A673 (cell line): ENCODE measurements at regions not wholly inside any gene's neighbourhood (a gene's known extent, or its start where the extent isn't known, plus 50 kb on each side); places are given as distances from the start of the nearest gene placed in this dataset.

Experiments used
- BruUV-seq: library from RNA; stranded (reverse); fragments of 400-500 nt; replicated peaks from 2 replicates; lab custom pipeline; 2021; lab: Mats Ljungman, UMichigan
- CTCF ChIA-PET: fragments of 300-600 bp; sonication (Branson Sonifier 250); formaldehyde crosslinking; loops from one replicate; lab custom pipeline; 2022; ENCODE audit warnings: antibody characterized with exemption; lab: Charles Lee
- POLR2A ChIA-PET: fragments of 300-600 bp; sonication (Branson Sonifier 250); formaldehyde crosslinking; loops from one replicate; lab custom pipeline; 2022; ENCODE audit warnings: antibody characterized with exemption; ENCODE audit not compliant: low non-redundant PET; lab: Charles Lee
- DNase-seq: peaks from one replicate; pipeline ENCODE4 v3.0.0-alpha.2; 2015; ENCODE audit warnings: low spot score
- H3K27ac ChIP-seq: fragments of 200-600 bp; sonication (generic); 2 replicates; pipeline ENCODE4 v1.5.1; 2016; ENCODE audit warnings: mixed run types, low read depth, mild to moderate bottlenecking, mixed read lengths, antibody characterized with exemption, low read length; ENCODE audit not compliant: poor library complexity, severe bottlenecking
- H3K27me3 ChIP-seq: fragments of 200-600 bp; sonication (generic); replicated peaks from 2 replicates; pipeline ENCODE4 v1.6.1; 2017; ENCODE audit warnings: mixed run types, low read depth, mild to moderate bottlenecking, mixed read lengths, antibody characterized with exemption, low read length; ENCODE audit not compliant: insufficient read depth, poor library complexity
- H3K36me3 ChIP-seq: fragments of 200-600 bp; sonication (generic); 2 replicates; pipeline ENCODE4 v1.6.1; 2016; ENCODE audit warnings: mixed run types, mild to moderate bottlenecking, mixed read lengths, antibody characterized with exemption, low read length; ENCODE audit not compliant: insufficient read depth, poor library complexity, severe bottlenecking
- H3K4me1 ChIP-seq: fragments of 200-600 bp; sonication (generic); 2 replicates; pipeline ENCODE4 v1.6.1; 2017; ENCODE audit warnings: mixed run types, mild to moderate bottlenecking, mixed read lengths, antibody characterized with exemption, low read length; ENCODE audit not compliant: insufficient read depth, poor library complexity, severe bottlenecking
- H3K4me3 ChIP-seq: fragments of 200-600 bp; sonication (generic); 2 replicates; pipeline ENCODE4 v1.5.1; 2016; ENCODE audit warnings: low read depth, mixed run types, mild to moderate bottlenecking, mixed read lengths, low read length; ENCODE audit not compliant: poor library complexity, severe bottlenecking
- H3K9me3 ChIP-seq: fragments of 200-600 bp; sonication (generic); 2 replicates; pipeline ENCODE4 v1.6.1; 2016; ENCODE audit warnings: mixed run types, low read depth, mild to moderate bottlenecking, mixed read lengths, antibody characterized with exemption, low read length; ENCODE audit not compliant: poor library complexity, severe bottlenecking
- EZH2 ChIP-seq: fragments of 200-600 bp; sonication (generic); IDR thresholded peaks from 2 replicates; pipeline ENCODE4 v1.6.1; 2017; ENCODE audit warnings: borderline replicate concordance, low read depth, mild to moderate bottlenecking, mixed read lengths, antibody characterized with exemption, low read length; ENCODE audit not compliant: poor library complexity, severe bottlenecking
- intact Hi-C: fragments of 100-400 bp; cut with micrococcal nuclease; formaldehyde crosslinking; loops from one replicate; pipeline ENCODE4 v1.10.0; 2022; ENCODE audit not compliant: unreplicated experiment
- TF ChIP-seq, protein P1 (sequence below): fragments of 300-800, 200-600 bp; sonication (generic); conservative IDR thresholded peaks from 2 replicates; pipeline ENCODE4 v1.5.1; 2017; ENCODE audit warnings: low read depth, mild to moderate bottlenecking, antibody characterized with exemption, low read length, moderate library complexity, mixed read lengths

- POLR2A ChIA-PET: no interaction called here
- CTCF ChIA-PET: no interaction called here
- TF ChIP-seq, protein P1, sequence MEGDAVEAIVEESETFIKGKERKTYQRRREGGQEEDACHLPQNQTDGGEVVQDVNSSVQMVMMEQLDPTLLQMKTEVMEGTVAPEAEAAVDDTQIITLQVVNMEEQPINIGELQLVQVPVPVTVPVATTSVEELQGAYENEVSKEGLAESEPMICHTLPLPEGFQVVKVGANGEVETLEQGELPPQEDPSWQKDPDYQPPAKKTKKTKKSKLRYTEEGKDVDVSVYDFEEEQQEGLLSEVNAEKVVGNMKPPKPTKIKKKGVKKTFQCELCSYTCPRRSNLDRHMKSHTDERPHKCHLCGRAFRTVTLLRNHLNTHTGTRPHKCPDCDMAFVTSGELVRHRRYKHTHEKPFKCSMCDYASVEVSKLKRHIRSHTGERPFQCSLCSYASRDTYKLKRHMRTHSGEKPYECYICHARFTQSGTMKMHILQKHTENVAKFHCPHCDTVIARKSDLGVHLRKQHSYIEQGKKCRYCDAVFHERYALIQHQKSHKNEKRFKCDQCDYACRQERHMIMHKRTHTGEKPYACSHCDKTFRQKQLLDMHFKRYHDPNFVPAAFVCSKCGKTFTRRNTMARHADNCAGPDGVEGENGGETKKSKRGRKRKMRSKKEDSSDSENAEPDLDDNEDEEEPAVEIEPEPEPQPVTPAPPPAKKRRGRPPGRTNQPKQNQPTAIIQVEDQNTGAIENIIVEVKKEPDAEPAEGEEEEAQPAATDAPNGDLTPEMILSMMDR: no peak
- TF ChIP-seq EZH2: no peak
- Histone ChIP-seq H3K36me3 (no peaks in the 10 kb centered on the region), H3K4me3 (no peak overlapping the region), H3K4me1 (no peaks in the 10 kb centered on the region), H3K27me3 (no peaks in the 10 kb centered on the region), H3K27ac (no peak overlapping the region), H3K9me3 (no peaks in the 10 kb centered on the region)
- intact Hi-C loops: loop anchor here (10.0 kb wide), 1 partner anchor 1081 kb away; no protein-coding TSS in a partner anchor
- no peak for DNase-seq
- BruUV-seq: no TSS peak
Observed at GRCh38 chr10:30724296-30724695, 94.7 kb upstream of the LYZL2 start.

GRCh38 chr10:30722956-30723620, 93.5 kb upstream of the LYZL2 start:
- intact Hi-C loops: loop anchor here (10.0 kb wide), 1 partner anchor 1082 kb away; no protein-coding TSS in a partner anchor
- CTCF ChIA-PET: interaction anchor here (0.7 kb wide), 1 partner anchor 1047 kb away, joined by 3 read pairs; no protein-coding TSS in a partner anchor
- TF ChIP-seq, protein P1: no peak
- no peak for TF ChIP-seq EZH2

DNA sequence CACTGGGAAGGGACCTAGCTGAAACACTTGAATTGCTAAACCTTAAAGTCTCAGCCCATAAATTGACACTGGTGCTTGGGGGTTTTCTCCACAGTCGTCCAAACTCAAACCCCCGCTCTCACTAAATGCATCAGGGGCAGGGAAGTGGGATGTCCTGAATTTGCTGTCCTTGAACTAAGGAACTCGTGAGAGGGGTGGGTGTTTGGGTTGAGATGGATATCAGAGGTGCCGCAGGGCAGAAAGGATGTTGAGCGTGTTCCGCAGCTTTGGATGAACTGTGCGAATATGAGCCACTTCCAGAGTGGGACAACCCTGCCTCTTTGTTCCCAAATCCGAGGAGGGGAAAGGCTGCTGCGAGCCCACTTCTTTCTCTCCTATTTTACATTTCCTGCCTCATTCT, 90.3 kb upstream of the LYZL2 start:
- no peaks in the 10 kb centered on the region for H3K4me1 ChIP-seq
- POLR2A ChIA-PET: no interaction called here

More at GRCh38 chr10:30722956-30723620, 93.5 kb upstream of the LYZL2 start:
- Histone ChIP-seq H3K27ac (no peak overlapping the region), H3K36me3 (no peaks in the 10 kb centered on the region), H3K27me3 (no peaks in the 10 kb centered on the region), H3K4me3 (no peak overlapping the region), H3K4me1 (no peaks in the 10 kb centered on the region), H3K9me3 (no peaks in the 10 kb centered on the region)
- POLR2A ChIA-PET: no interaction called here
- no peak for DNase-seq
- BruUV-seq: no TSS peak

More for the DNA sequence above, 90.3 kb upstream of the LYZL2 start:
- Histone ChIP-seq H3K4me3 (no peak overlapping the region), H3K27me3 (no peaks in the 10 kb centered on the region), H3K36me3 (no peaks in the 10 kb centered on the region), H3K27ac (no peak overlapping the region), H3K9me3 (no peaks in the 10 kb centered on the region)
- intact Hi-C loops: loop anchor here (10.0 kb wide), 1 partner anchor 1085 kb away; no protein-coding TSS in a partner anchor
- no peak for TF ChIP-seq EZH2
- TF ChIP-seq, protein P1: no peak
- CTCF ChIA-PET: no interaction called here
- DNase-seq: no peak
- no TSS peak for BruUV-seq
